Heart left ventricle (tissue), 16 donors: ENCODE measurements at regions not wholly inside any gene's neighbourhood (a gene's known extent, or its start where the extent isn't known, plus 50 kb on each side); places are given as distances from the start of the nearest gene placed in this dataset.
"Not testable (repeated sequence)": the region's sequence is repeated elsewhere in the genome, so short reads cannot be mapped to it uniquely, and the experiment has no call there.

Source experiments
- ATAC-seq, 4 donors: fragments of 200-7000 bp; cut with Tn5 transposase; one replicate each; pipeline ENCODE4 v1.9.1; 2020 to 2022; ENCODE audit warnings: moderate library complexity in 4 of 4, mild to moderate bottlenecking in 3 of 4, moderate number of reproducible peaks in 1 of 4
- DNase-seq, 5 donors: peaks; one replicate each; pipeline ENCODE4 v3.0.0-alpha.2; 2020
- H3K27ac ChIP-seq, 12 donors: fragments of 200-600 bp; sonication (generic) in 4 of 12; one replicate each; pipeline versions ENCODE4 v1.5.0 to v1.8.0; 2016 to 2022; ENCODE audit warnings: mild to moderate bottlenecking in 2 of 12
- H3K27me3 ChIP-seq, 9 donors: fragments of 200-600 bp; sonication (generic) in 2 of 9; one replicate each; pipeline versions ENCODE4 v1.5.1 to v1.8.0; 2016 to 2022; ENCODE audit warnings: mild to moderate bottlenecking in 3 of 9
- H3K36me3 ChIP-seq, 9 donors: fragments of 200-600 bp; sonication (generic) in 2 of 9; one replicate each; pipeline versions ENCODE4 v1.5.0 to v1.8.0; 2018 to 2022; ENCODE audit warnings: mild to moderate bottlenecking in 2 of 9
- H3K4me1 ChIP-seq, 12 donors: fragments of 200-600 bp; sonication (generic) in 4 of 12; one replicate each; pipeline versions ENCODE4 v1.5.0 to v1.8.0; 2016 to 2022; ENCODE audit warnings: mild to moderate bottlenecking in 3 of 12
- H3K4me3 ChIP-seq, 12 donors: fragments of 200-600 bp; sonication (generic) in 4 of 12; one replicate each; pipeline versions ENCODE4 v1.5.0 to v1.8.0; 2017 to 2022; ENCODE audit warnings: mild to moderate bottlenecking in 9 of 12, moderate library complexity in 4 of 12
- H3K9me3 ChIP-seq, 12 donors: fragments of 200-600 bp; sonication (generic) in 4 of 12; one replicate each; pipeline versions ENCODE4 v1.5.0 to v1.8.0; 2016 to 2022; ENCODE audit warnings: mild to moderate bottlenecking in 1 of 12
- POLR2A ChIP-seq, 2 donors: fragments of 450-650 bp; IDR thresholded peaks; one replicate each; pipeline ENCODE4 v1.6.1; 2017; ENCODE audit warnings: antibody characterized with exemption in 2 of 2, mild to moderate bottlenecking in 2 of 2, moderate library complexity in 2 of 2
- WGBS, 4 donors: extraction: QIAGEN DNeasy Blood & Tissue Kit in 2 of 4; methylation state at CpG; one replicate each; pipeline versions ENCODE4 v1.1.5 to v1.1.7; 2013 to 2018; 5-methylcytosine and 5-hydroxymethylcytosine counted together
- intact Hi-C, 10 donors: fragments of 100-400 bp; cut with DNase I; formaldehyde crosslinking; loops; one replicate each; pipeline versions ENCODE4 v1.11.1 to v1.14.2; 2022
- TF ChIP-seq, protein P1 (sequence below), 12 donors: fragments of 200-600 bp; sonication (generic) in 4 of 12; IDR thresholded peaks; one replicate each; pipeline versions ENCODE4 v1.5.0 to v1.8.0; 2018 to 2022; ENCODE audit warnings: antibody characterized with exemption in 12 of 12, mild to moderate bottlenecking in 5 of 12
- donor health status: ischemic (EF 13 %, LVEDD 7.1; RV severe dilation, severe dysfunction).
- donor health status: healthy with polysubstance abuse.
- donor health status: DM: no; HTN: yes; CAD: no.
- donor health status: DM: no; HTN: no; CAD: no.
- donor health status: ischemic (EF 25% LVEDD 6.9; RV normal size, moderate dysfunction).
- donor health status: ischemic (EF 25% LVEDD 5.7; RV mildly dilated, moderate dysfunction).
- donor health status: healthy.
- donor health status: DM: yes; HTN: yes; CAD: no.
- donor health status: ischemic (EF 35%, LVEDD 5.7; RV mildly dilated, moderate dysfunction).
- donor health status: nonischemic (EF 11% LVEDD 7.7; RV severe dilation, severe dysfunction).
- donor health status: DM: yes; HTN: yes; CAD: no.
- donor health status: PGD.
- donor health status: ischemic (EF 29% LVEDD 5.4; RV normal size, mild dysfunction).
- donor health status: nonischemic (EF 23%, LVEDD 6.1; RV moderate dilation, normal function).

DNA sequence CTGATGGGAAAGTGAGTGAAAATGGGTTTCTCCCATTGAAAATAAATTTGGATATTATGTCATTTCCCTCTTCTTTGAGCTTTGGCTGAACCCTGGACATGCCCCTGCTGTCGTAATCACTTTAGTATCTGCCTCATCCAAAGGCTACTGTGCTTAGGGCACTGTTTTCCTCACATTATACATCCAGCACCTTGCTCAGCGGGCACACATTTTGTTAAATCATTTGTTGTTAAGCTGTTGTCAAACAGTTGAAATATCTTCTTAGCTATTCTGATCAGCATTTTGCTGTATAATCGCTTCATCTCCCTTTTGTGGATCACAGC lies 352.7 kb upstream of the CD180 start:
- H3K27me3 ChIP-seq: no peaks in the 10 kb centered on the region
- TF ChIP-seq POLR2A (IDR thresholded peaks at IDR 0.05): no peak
- TF ChIP-seq, protein P1, sequence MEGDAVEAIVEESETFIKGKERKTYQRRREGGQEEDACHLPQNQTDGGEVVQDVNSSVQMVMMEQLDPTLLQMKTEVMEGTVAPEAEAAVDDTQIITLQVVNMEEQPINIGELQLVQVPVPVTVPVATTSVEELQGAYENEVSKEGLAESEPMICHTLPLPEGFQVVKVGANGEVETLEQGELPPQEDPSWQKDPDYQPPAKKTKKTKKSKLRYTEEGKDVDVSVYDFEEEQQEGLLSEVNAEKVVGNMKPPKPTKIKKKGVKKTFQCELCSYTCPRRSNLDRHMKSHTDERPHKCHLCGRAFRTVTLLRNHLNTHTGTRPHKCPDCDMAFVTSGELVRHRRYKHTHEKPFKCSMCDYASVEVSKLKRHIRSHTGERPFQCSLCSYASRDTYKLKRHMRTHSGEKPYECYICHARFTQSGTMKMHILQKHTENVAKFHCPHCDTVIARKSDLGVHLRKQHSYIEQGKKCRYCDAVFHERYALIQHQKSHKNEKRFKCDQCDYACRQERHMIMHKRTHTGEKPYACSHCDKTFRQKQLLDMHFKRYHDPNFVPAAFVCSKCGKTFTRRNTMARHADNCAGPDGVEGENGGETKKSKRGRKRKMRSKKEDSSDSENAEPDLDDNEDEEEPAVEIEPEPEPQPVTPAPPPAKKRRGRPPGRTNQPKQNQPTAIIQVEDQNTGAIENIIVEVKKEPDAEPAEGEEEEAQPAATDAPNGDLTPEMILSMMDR (IDR thresholded peaks at IDR 0.05): no peak
- H3K4me1 ChIP-seq: peaks cover 0 to 10% (median 0%) of the 10 kb centered on the region in 12 donors
- no peak for DNase-seq
- ATAC-seq: peak in 1 of 4 donors; percentile 33
- H3K9me3 ChIP-seq: no peaks in the 10 kb centered on the region
- H3K27ac ChIP-seq: no peak overlapping the region
- no peaks in the 10 kb centered on the region for H3K36me3 ChIP-seq
- 58 to 78% (median 74%) methylated on average over 3 of the region's 3 CpGs for WGBS, 4 donors
- intact Hi-C loops: loop anchor here in 1 of 10 donors (10.0 kb wide), 1 partner anchor 66 kb away; no protein-coding TSS in a partner anchor
- H3K4me3 ChIP-seq: no peak overlapping the region

DNA sequence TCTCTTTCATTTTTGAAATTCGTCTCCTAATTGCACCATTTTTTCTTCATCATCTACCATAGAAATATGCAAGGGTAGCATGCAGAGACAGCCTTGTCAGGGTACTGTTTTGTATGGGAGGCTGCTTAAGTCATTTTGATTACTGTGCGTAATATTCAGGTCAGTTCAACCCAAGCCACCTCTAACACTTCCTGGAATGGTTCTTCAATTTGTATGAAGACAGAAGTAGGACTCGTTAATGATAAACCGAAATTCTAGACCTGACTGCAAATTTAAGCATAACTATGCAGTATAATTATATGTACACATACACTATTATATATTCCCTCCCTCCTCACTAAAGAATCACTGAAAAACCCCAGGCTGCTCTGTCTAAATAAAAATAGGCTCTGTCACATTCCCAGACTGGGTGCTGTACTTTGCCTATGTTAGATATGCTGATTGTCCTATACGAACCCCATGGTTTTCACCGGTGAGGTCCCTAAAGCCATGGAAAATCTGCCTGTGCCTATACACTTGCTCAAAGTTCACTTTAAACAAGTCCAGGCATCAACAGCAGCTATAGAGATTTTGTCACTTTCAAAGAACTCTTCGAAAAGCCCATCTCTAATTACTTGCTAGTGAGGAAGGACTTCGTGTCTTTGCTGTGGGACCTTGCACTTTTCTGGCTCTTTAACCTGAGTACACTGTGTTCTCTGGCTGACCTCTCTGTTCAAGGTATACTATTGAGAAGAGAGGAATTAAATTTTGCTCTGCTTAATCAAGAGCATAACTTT lies 352.1 kb upstream of the CD180 start:
- no peaks in the 10 kb centered on the region for H3K27me3 ChIP-seq
- H3K36me3 ChIP-seq: no peaks in the 10 kb centered on the region
- H3K4me1 ChIP-seq: peaks cover 0 to 10% (median 1%) of the 10 kb centered on the region in 12 donors
- H3K9me3 ChIP-seq: no peaks in the 10 kb centered on the region
- DNase-seq (no peak), ATAC-seq (peak in 1 of 4 donors; percentile 47)
- no peak overlapping the region for H3K27ac ChIP-seq
- WGBS, 4 donors: 70 to 84% (median 75%) methylated on average over 8 of the region's 8 CpGs
- TF ChIP-seq, protein P1 (IDR thresholded peaks at IDR 0.05): no peak
- TF ChIP-seq POLR2A (IDR thresholded peaks at IDR 0.05): no peak
- intact Hi-C loops: loop anchor here in 1 of 10 donors (10.0 kb wide), 1 partner anchor 66 kb away; no protein-coding TSS in a partner anchor
- no peak overlapping the region for H3K4me3 ChIP-seq

DNA sequence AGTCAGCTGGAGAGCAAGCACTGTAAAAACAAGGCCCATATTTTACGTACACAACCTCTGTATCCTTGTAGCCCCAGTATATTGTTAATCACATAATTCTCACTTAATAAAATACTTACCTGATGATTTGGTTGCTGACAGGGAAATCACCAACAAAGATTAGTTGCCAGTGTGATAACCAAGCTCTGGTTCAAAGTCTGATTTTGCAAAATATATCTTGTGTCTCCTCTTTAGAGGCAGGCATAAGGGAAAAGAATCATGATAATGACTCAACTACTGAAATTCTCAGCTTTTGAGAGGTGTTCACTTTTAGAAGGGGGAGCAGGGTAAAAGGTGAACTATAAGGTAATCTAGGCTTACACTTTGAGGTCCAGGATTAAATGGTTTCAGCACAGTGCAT lies 351.1 kb upstream of the CD180 start:
- intact Hi-C loops: loop anchor here in 1 of 10 donors (10.0 kb wide), 1 partner anchor 67 kb away; no protein-coding TSS in a partner anchor
- WGBS, 4 donors: 95 to 98% (median 96%) methylated on average over 1 of the region's 1 CpG
- no peak overlapping the region for H3K27ac ChIP-seq
- DNase-seq (no peak), ATAC-seq (no peak)
- no peaks in the 10 kb centered on the region for H3K9me3 ChIP-seq
- H3K4me1 ChIP-seq: peaks cover 0 to 12% (median 3%) of the 10 kb centered on the region in 12 donors
- no peaks in the 10 kb centered on the region for H3K27me3 ChIP-seq
- TF ChIP-seq, protein P1 (IDR thresholded peaks at IDR 0.05): no peak
- TF ChIP-seq POLR2A (IDR thresholded peaks at IDR 0.05): no peak
- no peak overlapping the region for H3K4me3 ChIP-seq
- H3K36me3 ChIP-seq: no peaks in the 10 kb centered on the region

DNA sequence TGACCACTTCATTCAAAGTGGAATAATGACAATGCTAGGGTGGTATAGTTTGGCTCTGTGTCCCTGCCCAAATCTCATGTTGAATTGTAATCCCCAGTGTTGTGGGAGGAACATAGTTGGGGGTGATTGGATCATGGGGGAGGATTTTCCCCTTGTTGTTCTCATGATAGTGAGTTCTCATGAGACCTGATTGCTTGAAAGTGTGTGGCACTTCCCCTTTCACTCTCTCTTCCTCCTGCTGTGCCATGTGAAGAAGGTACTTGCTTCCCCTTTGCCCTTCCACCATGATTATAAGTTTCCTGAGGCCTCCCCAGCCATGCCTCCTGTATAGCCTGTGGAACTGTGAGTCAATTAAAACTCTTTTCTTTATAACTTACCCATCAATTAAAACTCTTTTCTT lies 348.3 kb upstream of the CD180 start:
- intact Hi-C loops: loop anchor here in 1 of 10 donors (10.0 kb wide), 1 partner anchor 70 kb away; no protein-coding TSS in a partner anchor
- not testable (repeated sequence) for ATAC-seq, H3K36me3 ChIP-seq, H3K27me3 ChIP-seq, H3K27ac ChIP-seq, H3K4me3 ChIP-seq, DNase-seq, H3K9me3 ChIP-seq
- peaks cover 0 to 12% (median 3%) of the 10 kb centered on the region in 12 donors for H3K4me1 ChIP-seq
